OCI-LY7 (cell line): ENCODE measurements at regions not wholly inside any gene's neighbourhood (a gene's known extent, or its start where the extent isn't known, plus 50 kb on each side); places are given as distances from the start of the nearest gene placed in this dataset.

Experiments used
- BruUV-seq: library from RNA; stranded (reverse); fragments of 400-500 nt; replicated peaks from 2 replicates; lab custom pipeline; 2021; lab: Mats Ljungman, UMichigan
- CTCF ChIA-PET: fragments of 300-600 bp; sonication (Branson Sonifier 250); formaldehyde crosslinking; loops from one replicate; lab custom pipeline; 2022; ENCODE audit warnings: antibody characterized with exemption; ENCODE audit not compliant: unreplicated experiment; lab: Charles Lee
- POLR2A ChIA-PET: fragments of 300-600 bp; sonication (Branson Sonifier 250); formaldehyde crosslinking; loops from one replicate; lab custom pipeline; 2022; ENCODE audit warnings: antibody characterized with exemption; lab: Charles Lee
- DNase-seq: peaks from one replicate; pipeline ENCODE4 v3.0.0-alpha.2; 2015; ENCODE audit warnings: low spot score
- H2AFZ ChIP-seq: fragments of 200-600 bp; sonication (generic), shearing (Covaris generic); 2 replicates; pipeline ENCODE4 v1.6.1; 2014; ENCODE audit warnings: mild to moderate bottlenecking, antibody characterized with exemption, low read length, moderate library complexity
- H3K27ac ChIP-seq: fragments of 200-600 bp; sonication (generic); 2 replicates; pipeline ENCODE4 v1.5.1; 2014; ENCODE audit warnings: mixed run types, low read depth, mild to moderate bottlenecking, moderate library complexity, low read length, inconsistent platforms; ENCODE audit not compliant: poor library complexity, severe bottlenecking
- H3K36me3 ChIP-seq: fragments of 200-600 bp; sonication (generic); 2 replicates; pipeline ENCODE4 v1.6.1; 2014; ENCODE audit warnings: mild to moderate bottlenecking, antibody characterized with exemption, low read length, moderate library complexity, mixed read lengths; ENCODE audit not compliant: insufficient read depth
- H3K4me1 ChIP-seq: fragments of 200-600 bp; sonication (generic); 2 replicates; pipeline ENCODE4 v1.5.1; 2014; ENCODE audit warnings: mild to moderate bottlenecking, low read length; ENCODE audit not compliant: insufficient read depth, poor library complexity, severe bottlenecking
- H3K4me2 ChIP-seq: fragments of 200-600 bp; sonication (generic); 2 replicates; pipeline ENCODE4 v1.6.1; 2014; ENCODE audit warnings: mild to moderate bottlenecking, low read length
- H3K4me3 ChIP-seq: fragments of 200-600 bp; sonication (generic); 2 replicates; pipeline ENCODE4 v1.5.1; 2014; ENCODE audit warnings: mild to moderate bottlenecking, low read depth, low read length; ENCODE audit not compliant: poor library complexity, severe bottlenecking
- H3K79me2 ChIP-seq: fragments of 200-600 bp; sonication (generic); 2 replicates; pipeline ENCODE4 v1.6.1; 2016; ENCODE audit warnings: low read depth, mild to moderate bottlenecking, low read length, moderate library complexity, mixed read lengths; ENCODE audit not compliant: insufficient read depth
- H3K9me2 ChIP-seq: fragments of 200-600 bp; sonication (generic); 2 replicates; pipeline ENCODE4 v1.6.1; 2016; ENCODE audit warnings: mild to moderate bottlenecking, low read length, mixed read lengths; ENCODE audit not compliant: insufficient read depth
- H3K9me3 ChIP-seq: fragments of 200-600 bp; sonication (generic); 2 replicates; pipeline ENCODE4 v1.6.1; 2014; ENCODE audit warnings: mild to moderate bottlenecking, mixed run types, low read length, mixed read lengths
- H4K20me1 ChIP-seq: fragments of 200-600 bp; sonication (generic); 2 replicates; pipeline ENCODE4 v1.6.1; 2014; ENCODE audit warnings: mild to moderate bottlenecking, antibody characterized with exemption, low read length, moderate library complexity, mixed read lengths; ENCODE audit not compliant: insufficient read depth
- EZH2phosphoT487 ChIP-seq: fragments of 200-600 bp; sonication (generic); IDR thresholded peaks from 2 replicates; pipeline ENCODE4 v1.6.1; 2018; ENCODE audit warnings: low read depth, borderline replicate concordance, mild to moderate bottlenecking, mixed run types, antibody characterized with exemption, low read length, moderate library complexity, mixed read lengths
- intact Hi-C: fragments of 100-400 bp; cut with micrococcal nuclease; formaldehyde crosslinking; loops from one replicate; pipeline ENCODE4 v1.10.0; 2022; ENCODE audit not compliant: unreplicated experiment
- TF ChIP-seq, protein P1 (sequence below): fragments of 200-600 bp; sonication (generic); conservative IDR thresholded peaks from 2 replicates; pipeline ENCODE4 v1.5.1; 2014; ENCODE audit warnings: mild to moderate bottlenecking, antibody characterized with exemption, low read length, moderate library complexity, mixed read lengths

DNA sequence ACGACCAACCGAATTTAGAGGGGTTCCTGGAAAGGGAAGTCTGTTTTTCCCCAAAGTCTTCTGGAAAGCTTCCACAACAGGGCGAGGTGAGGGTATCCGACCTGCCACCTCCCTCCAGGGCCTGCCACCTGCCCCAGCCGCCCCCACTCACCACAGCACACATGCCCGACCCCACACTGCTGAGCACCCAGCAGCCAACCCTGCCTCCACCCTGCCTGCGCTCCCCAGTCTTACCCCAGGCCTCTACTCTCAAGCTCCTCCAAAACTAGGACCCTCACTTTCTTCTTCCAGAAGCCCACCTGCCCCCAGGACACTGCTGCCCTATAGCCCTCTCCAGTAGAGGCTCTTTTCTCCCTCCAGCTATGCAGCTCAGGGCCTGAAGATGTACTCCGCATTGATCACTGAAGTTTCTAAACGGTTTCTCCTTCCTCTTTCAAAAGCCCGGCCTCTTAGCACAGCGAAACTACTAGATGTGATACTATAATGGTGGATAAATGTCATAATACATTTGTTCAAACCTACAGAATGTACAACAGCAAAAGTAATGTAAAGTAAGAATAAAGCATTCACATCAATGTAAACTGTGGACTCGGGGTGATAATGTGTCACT, 128.8 kb upstream of the SLC1A4 start:
- Histone ChIP-seq H3K27ac (no peak overlapping the region), H3K4me1 (peaks cover 74% of the 10 kb centered on the region), H4K20me1 (no peaks in the 10 kb centered on the region), H3K9me3 (peaks cover 8% of the 10 kb centered on the region; the same call in 1 of the 2 replicates), H2AFZ (peak overlapping the region; percentile 82; the same call in 1 of the 2 replicates), H3K4me2 (peak overlapping the region; percentile 72), H3K9me2 (no peaks in the 10 kb centered on the region), H3K36me3 (no peaks in the 10 kb centered on the region), H3K4me3 (peak overlapping the region; percentile 17), H3K79me2 (no peaks in the 10 kb centered on the region)
- ChIA-PET CTCF (no interaction called here), POLR2A (interaction anchor here (0.8 to 1.0 kb wide), 4 partner anchors 12 to 337 kb away, joined by 3 read pairs; no protein-coding TSS in a partner anchor)
- intact Hi-C loops = loop anchor here (5.0 kb wide), 1 partner anchor 93 kb away; no protein-coding TSS in a partner anchor
- TF ChIP-seq, protein P1, sequence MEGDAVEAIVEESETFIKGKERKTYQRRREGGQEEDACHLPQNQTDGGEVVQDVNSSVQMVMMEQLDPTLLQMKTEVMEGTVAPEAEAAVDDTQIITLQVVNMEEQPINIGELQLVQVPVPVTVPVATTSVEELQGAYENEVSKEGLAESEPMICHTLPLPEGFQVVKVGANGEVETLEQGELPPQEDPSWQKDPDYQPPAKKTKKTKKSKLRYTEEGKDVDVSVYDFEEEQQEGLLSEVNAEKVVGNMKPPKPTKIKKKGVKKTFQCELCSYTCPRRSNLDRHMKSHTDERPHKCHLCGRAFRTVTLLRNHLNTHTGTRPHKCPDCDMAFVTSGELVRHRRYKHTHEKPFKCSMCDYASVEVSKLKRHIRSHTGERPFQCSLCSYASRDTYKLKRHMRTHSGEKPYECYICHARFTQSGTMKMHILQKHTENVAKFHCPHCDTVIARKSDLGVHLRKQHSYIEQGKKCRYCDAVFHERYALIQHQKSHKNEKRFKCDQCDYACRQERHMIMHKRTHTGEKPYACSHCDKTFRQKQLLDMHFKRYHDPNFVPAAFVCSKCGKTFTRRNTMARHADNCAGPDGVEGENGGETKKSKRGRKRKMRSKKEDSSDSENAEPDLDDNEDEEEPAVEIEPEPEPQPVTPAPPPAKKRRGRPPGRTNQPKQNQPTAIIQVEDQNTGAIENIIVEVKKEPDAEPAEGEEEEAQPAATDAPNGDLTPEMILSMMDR = no peak
- no peak for TF ChIP-seq EZH2phosphoT487
- DNase-seq = peak; percentile 30
- BruUV-seq = no TSS peak

DNA sequence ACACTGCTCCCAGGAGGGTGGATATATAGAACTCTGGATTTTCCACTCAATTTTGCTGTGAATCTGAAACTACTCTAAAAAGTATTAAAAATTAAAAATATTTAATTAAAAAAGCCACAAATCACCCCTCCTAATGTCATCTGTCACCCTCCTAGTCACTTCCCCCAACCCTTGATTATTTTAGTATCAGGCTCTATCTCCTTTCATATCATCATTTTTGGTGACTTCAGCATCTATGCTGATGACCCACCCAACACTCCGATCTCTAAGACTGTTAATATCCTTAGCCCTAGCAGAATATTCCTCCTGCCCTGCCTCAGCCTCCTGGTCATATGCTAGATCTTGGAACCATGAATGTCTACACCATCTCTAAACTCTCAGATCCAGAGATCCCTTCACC, 128.3 kb upstream of the SLC1A4 start:
- peak overlapping the region; percentile 72 for H3K4me2 ChIP-seq
- CTCF ChIA-PET = no interaction called here

More for the DNA sequence above, 128.3 kb upstream of the SLC1A4 start:
- Histone ChIP-seq H3K9me2 (no peaks in the 10 kb centered on the region), H4K20me1 (no peaks in the 10 kb centered on the region), H3K4me3 (no peak overlapping the region), H3K9me3 (peaks cover 8% of the 10 kb centered on the region; the same call in 1 of the 2 replicates), H3K79me2 (no peaks in the 10 kb centered on the region), H3K36me3 (no peaks in the 10 kb centered on the region), H3K27ac (no peak overlapping the region), H3K4me1 (peaks cover 78% of the 10 kb centered on the region), H2AFZ (no peak overlapping the region)
- TF ChIP-seq EZH2phosphoT487 = no peak
- TF ChIP-seq, protein P1 = no peak
- no TSS peak for BruUV-seq
- POLR2A ChIA-PET = interaction anchor here (1.0 kb wide), 2 partner anchors 113 to 218 kb away, joined by 3 read pairs; no protein-coding TSS in a partner anchor
- DNase-seq = no peak
- intact Hi-C loops = loop anchor here (5.0 kb wide), 1 partner anchor 94 kb away; no protein-coding TSS in a partner anchor
